Transverse colon (tissue), 4 donors: ENCODE measurements at regions not wholly inside any gene's neighbourhood (a gene's known extent, or its start where the extent isn't known, plus 50 kb on each side); places are given as distances from the start of the nearest gene placed in this dataset.

Experiments used
- DNase-seq: peaks from one replicate; pipeline ENCODE4 v3.0.0-alpha.2; 2019
- H3K27ac ChIP-seq, 4 donors: fragments of 200-600 bp; sonication (generic); 2 replicates each; pipeline ENCODE4 v1.5.1; 2016 to 2018; ENCODE audit warnings: inconsistent platforms in 4 of 4
- H3K27me3 ChIP-seq: fragments of 200-600 bp; sonication (generic); 2 replicates; pipeline ENCODE4 v1.5.1; 2017; ENCODE audit warnings: inconsistent platforms
- H3K36me3 ChIP-seq, 4 donors: fragments of 200-600 bp; sonication (generic); 2 replicates each; pipeline ENCODE4 v1.5.1; 2017 to 2019; ENCODE audit warnings: inconsistent platforms in 4 of 4
- H3K4me1 ChIP-seq, 4 donors: fragments of 200-600 bp; sonication (generic); 2 replicates each; pipeline ENCODE4 v1.5.1; 2017 to 2020; ENCODE audit warnings: inconsistent platforms in 4 of 4
- H3K4me3 ChIP-seq, 4 donors: fragments of 200-600 bp; sonication (generic); 1 replicate in 1 of 4; 2 replicates in 3 of 4; pipeline versions ENCODE4 v1.5.1 to v1.6.1; 2017 to 2019; ENCODE audit warnings: inconsistent platforms in 4 of 4
- H3K9me3 ChIP-seq, 2 donors: fragments of 200-600 bp; sonication (generic); 2 replicates each; pipeline ENCODE4 v1.5.1; 2017 to 2019; ENCODE audit warnings: inconsistent platforms in 2 of 2
- EP300 ChIP-seq: sonication (generic); formaldehyde crosslinking; IDR thresholded peaks from one replicate; pipeline ENCODE4 v1.6.1; 2017; ENCODE audit warnings: antibody characterized with exemption, low read depth
- POLR2A ChIP-seq: fragments of 450-650 bp; IDR thresholded peaks from one replicate; pipeline ENCODE4 v1.6.1; 2016; ENCODE audit warnings: antibody characterized with exemption, mild to moderate bottlenecking, moderate library complexity
- POLR2AphosphoS5 ChIP-seq, 3 donors: sonication (generic); formaldehyde crosslinking; IDR thresholded peaks; one replicate each; pipeline ENCODE4 v1.6.1; 2016; ENCODE audit warnings: antibody characterized with exemption in 3 of 3
- WGBS, 2 donors: methylation state at CpG; one replicate each; pipeline ENCODE4 v1.1.5; 2018; ENCODE audit warnings: low coverage in 1 of 2; 5-methylcytosine and 5-hydroxymethylcytosine counted together
- in situ Hi-C, 4 donors: fragments of 200-750 bp; cut with MboI; loops; one replicate each; pipeline versions ENCODE4 v1.15.0 to v1.15.1; 2017; ENCODE audit warnings: low sequenced_read_pairs in 3 of 4, low pct_ligation_motif_present in 1 of 4, low pct_unique_long_range_greater_than_20kb in 1 of 4
- intact Hi-C: fragments of 100-400 bp; cut with DNase I; formaldehyde crosslinking; loops from one replicate; pipeline ENCODE4 v1.15.1; 2023; ENCODE audit warnings: low total_unique reads
- TF ChIP-seq, protein P1 (sequence below), 5 experiments: fragments of 200-600 bp in 3 of 5; fragments of 450-650 bp in 2 of 5; sonication (generic) in 3 of 5; IDR thresholded peaks; 1 replicate in 2 of 5; 2 replicates in 3 of 5; pipeline ENCODE4 v1.5.1; 2016 to 2017; ENCODE audit warnings: antibody characterized with exemption in 5 of 5, inconsistent platforms in 3 of 5, mild to moderate bottlenecking in 2 of 5, moderate library complexity in 1 of 5

- TF ChIP-seq, protein P1, sequence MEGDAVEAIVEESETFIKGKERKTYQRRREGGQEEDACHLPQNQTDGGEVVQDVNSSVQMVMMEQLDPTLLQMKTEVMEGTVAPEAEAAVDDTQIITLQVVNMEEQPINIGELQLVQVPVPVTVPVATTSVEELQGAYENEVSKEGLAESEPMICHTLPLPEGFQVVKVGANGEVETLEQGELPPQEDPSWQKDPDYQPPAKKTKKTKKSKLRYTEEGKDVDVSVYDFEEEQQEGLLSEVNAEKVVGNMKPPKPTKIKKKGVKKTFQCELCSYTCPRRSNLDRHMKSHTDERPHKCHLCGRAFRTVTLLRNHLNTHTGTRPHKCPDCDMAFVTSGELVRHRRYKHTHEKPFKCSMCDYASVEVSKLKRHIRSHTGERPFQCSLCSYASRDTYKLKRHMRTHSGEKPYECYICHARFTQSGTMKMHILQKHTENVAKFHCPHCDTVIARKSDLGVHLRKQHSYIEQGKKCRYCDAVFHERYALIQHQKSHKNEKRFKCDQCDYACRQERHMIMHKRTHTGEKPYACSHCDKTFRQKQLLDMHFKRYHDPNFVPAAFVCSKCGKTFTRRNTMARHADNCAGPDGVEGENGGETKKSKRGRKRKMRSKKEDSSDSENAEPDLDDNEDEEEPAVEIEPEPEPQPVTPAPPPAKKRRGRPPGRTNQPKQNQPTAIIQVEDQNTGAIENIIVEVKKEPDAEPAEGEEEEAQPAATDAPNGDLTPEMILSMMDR (IDR thresholded peaks at IDR 0.05): no peak
- TF ChIP-seq POLR2AphosphoS5 (IDR thresholded peaks at IDR 0.05) (no peak), POLR2A (no peak), EP300 (no peak)
- Histone ChIP-seq H3K27ac (peak overlapping the region; percentile 60 to 66 (median 64)), H3K9me3 (peaks cover 3 to 5% of the 10 kb centered on the region in 2 donors), H3K27me3 (no peaks in the 10 kb centered on the region), H3K36me3 (no peaks in the 10 kb centered on the region), H3K4me3 (no peak overlapping the region), H3K4me1 (peaks cover 0 to 9% (median 2%) of the 10 kb centered on the region in 4 donors)
- intact Hi-C loops: no loop called here
- no peak for DNase-seq
- in situ Hi-C loops: no loop called here
- WGBS, 2 donors: 52 to 75% methylated on average over 1 of the region's 1 CpG
Observed at GRCh38 chr3:165133188-165133899, 55.0 kb upstream of the SI start.

GRCh38 chr3:165130708-165131107 is 52.4 kb upstream of the SI start:
- intact Hi-C loops: no loop called here
- WGBS, 2 donors: 58 to 65% methylated on average over 2 of the region's 2 CpGs
- no peak for DNase-seq
- no peaks in the 10 kb centered on the region for H3K27me3 ChIP-seq
- H3K4me1 ChIP-seq: peaks cover 0 to 9% (median 2%) of the 10 kb centered on the region in 4 donors
- H3K4me3 ChIP-seq: no peak overlapping the region
- TF ChIP-seq POLR2A (no peak), EP300 (no peak), POLR2AphosphoS5 (IDR thresholded peaks at IDR 0.05) (no peak)
- TF ChIP-seq, protein P1 (IDR thresholded peaks at IDR 0.05): no peak
- H3K27ac ChIP-seq: no peak overlapping the region
- H3K9me3 ChIP-seq: peaks cover 3 to 5% of the 10 kb centered on the region in 2 donors
- H3K36me3 ChIP-seq: no peaks in the 10 kb centered on the region
- in situ Hi-C loops: no loop called here

DNA sequence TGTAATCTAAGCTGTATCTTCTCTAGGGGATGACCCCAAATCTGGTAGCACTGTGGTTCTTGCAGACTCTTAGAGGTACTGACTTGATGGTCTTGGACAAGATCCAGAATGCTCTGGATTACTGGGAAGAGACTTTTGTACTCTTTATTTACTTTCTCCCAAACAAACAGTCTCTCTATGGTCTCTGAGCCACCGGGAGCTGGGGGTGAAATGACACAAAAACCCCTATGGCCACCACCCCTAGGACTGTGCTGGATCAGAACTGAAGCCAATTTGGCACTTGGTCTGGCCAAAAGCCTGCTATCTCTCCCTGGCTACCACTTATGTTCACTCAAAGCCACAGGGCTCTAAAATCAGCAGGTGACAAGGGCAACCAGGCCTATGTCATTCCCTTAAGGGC is 50.2 kb upstream of the SI start:
- no peak overlapping the region for H3K27ac ChIP-seq

More for the DNA sequence above, 50.2 kb upstream of the SI start:
- Histone ChIP-seq H3K4me1 (peaks cover 0 to 4% (median 2%) of the 10 kb centered on the region in 4 donors), H3K9me3 (no peaks in the 10 kb centered on the region), H3K4me3 (no peak overlapping the region), H3K36me3 (no peaks in the 10 kb centered on the region), H3K27me3 (no peaks in the 10 kb centered on the region)
- DNase-seq: no peak
- 12% methylated on average over 1 of the region's 1 CpG; no CpG with 5 or more reads in 1 of the 2 donors for WGBS, 2 donors
- in situ Hi-C loops: no loop called here
- TF ChIP-seq POLR2A: no peak
- intact Hi-C loops: no loop called here
